ENCODE measurements at regions not wholly inside any gene's neighbourhood (a gene's known extent, or its start where the extent isn't known, plus 50 kb on each side); places are given as distances from the start of the nearest gene placed in this dataset.
"Not testable (repeated sequence)": the region's sequence is repeated elsewhere in the genome, so short reads cannot be mapped to it uniquely, and the experiment has no call there.

GRCh38 chr2:7758073-7758759 lies 841.0 kb downstream of the RNF144A start:
- H3K9ac ChIP-seq (ENCODE audit: low read depth in 1 of 2, low read length in 2 of 2): no peak overlapping the region
- no peaks in the 10 kb centered on the region for H3K36me3 ChIP-seq (ENCODE audit: control insufficient read depth in 2 of 2, insufficient read depth in 2 of 2, low read length in 2 of 2)
- no peak overlapping the region for H3K27ac ChIP-seq (ENCODE audit: low read depth in 2 of 2, low read length in 2 of 2)
- peaks cover 0 to 5% of the 10 kb centered on the region in 2 donors for H3K9me3 ChIP-seq (ENCODE audit: control insufficient read depth in 2 of 2, low read length in 2 of 2)
- H3K27me3 ChIP-seq (ENCODE audit: control insufficient read depth in 2 of 2, insufficient read depth in 2 of 2, low read length in 2 of 2): no peaks in the 10 kb centered on the region
- no peak overlapping the region for H3K4me3 ChIP-seq (ENCODE audit: low read length in 2 of 2)
- no peaks in the 10 kb centered on the region for H3K4me1 ChIP-seq (ENCODE audit: control insufficient read depth in 2 of 2, insufficient read depth in 2 of 2, low read length in 2 of 2)

GRCh38 chr2:7759898-7760297 lies 842.7 kb downstream of the RNF144A start:
- Histone ChIP-seq H3K27ac (ENCODE audit: low read depth in 2 of 2, low read length in 2 of 2) (no peak overlapping the region), H3K4me3 (ENCODE audit: low read length in 2 of 2) (no peak overlapping the region), H3K27me3 (ENCODE audit: control insufficient read depth in 2 of 2, insufficient read depth in 2 of 2, low read length in 2 of 2) (no peaks in the 10 kb centered on the region)

GRCh38 chr2:7763418-7763817 lies 846.2 kb downstream of the RNF144A start:
- H3K4me3 ChIP-seq (ENCODE audit: low read length in 2 of 2); H3K9ac ChIP-seq (ENCODE audit: low read depth in 1 of 2, low read length in 2 of 2); H3K4me1 ChIP-seq (ENCODE audit: control insufficient read depth in 2 of 2, insufficient read depth in 2 of 2, low read length in 2 of 2); H3K27me3 ChIP-seq (ENCODE audit: control insufficient read depth in 2 of 2, insufficient read depth in 2 of 2, low read length in 2 of 2); H3K9me3 ChIP-seq (ENCODE audit: control insufficient read depth in 2 of 2, low read length in 2 of 2); H3K27ac ChIP-seq (ENCODE audit: low read depth in 2 of 2, low read length in 2 of 2); H3K36me3 ChIP-seq (ENCODE audit: control insufficient read depth in 2 of 2, insufficient read depth in 2 of 2, low read length in 2 of 2): not testable (repeated sequence)

More at GRCh38 chr2:7759898-7760297, 842.7 kb downstream of the RNF144A start:
- Histone ChIP-seq H3K9ac (ENCODE audit: low read depth in 1 of 2, low read length in 2 of 2) (no peak overlapping the region), H3K36me3 (ENCODE audit: control insufficient read depth in 2 of 2, insufficient read depth in 2 of 2, low read length in 2 of 2) (no peaks in the 10 kb centered on the region), H3K4me1 (ENCODE audit: control insufficient read depth in 2 of 2, insufficient read depth in 2 of 2, low read length in 2 of 2) (no peaks in the 10 kb centered on the region), H3K9me3 (ENCODE audit: control insufficient read depth in 2 of 2, low read length in 2 of 2) (peaks cover 0 to 5% of the 10 kb centered on the region in 2 donors)

GRCh38 chr2:7765236-7765635 lies 848.0 kb downstream of the RNF144A start:
- H3K27me3 ChIP-seq (ENCODE audit: control insufficient read depth in 2 of 2, insufficient read depth in 2 of 2, low read length in 2 of 2): no peaks in the 10 kb centered on the region

GRCh38 chr2:7766088-7766722 lies 849.0 kb downstream of the RNF144A start:
- Histone ChIP-seq H3K9ac (ENCODE audit: low read depth in 1 of 2, low read length in 2 of 2) (no peak overlapping the region), H3K36me3 (ENCODE audit: control insufficient read depth in 2 of 2, insufficient read depth in 2 of 2, low read length in 2 of 2) (no peaks in the 10 kb centered on the region), H3K4me1 (ENCODE audit: control insufficient read depth in 2 of 2, insufficient read depth in 2 of 2, low read length in 2 of 2) (no peaks in the 10 kb centered on the region), H3K27ac (ENCODE audit: low read depth in 2 of 2, low read length in 2 of 2) (peak overlapping the region in 1 of 2 donors; percentile 3), H3K27me3 (ENCODE audit: control insufficient read depth in 2 of 2, insufficient read depth in 2 of 2, low read length in 2 of 2) (no peaks in the 10 kb centered on the region), H3K9me3 (ENCODE audit: control insufficient read depth in 2 of 2, low read length in 2 of 2) (peaks cover 0 to 5% of the 10 kb centered on the region in 2 donors), H3K4me3 (ENCODE audit: low read length in 2 of 2) (no peak overlapping the region)

More at GRCh38 chr2:7765236-7765635, 848.0 kb downstream of the RNF144A start:
- Histone ChIP-seq H3K4me1 (ENCODE audit: control insufficient read depth in 2 of 2, insufficient read depth in 2 of 2, low read length in 2 of 2) (no peaks in the 10 kb centered on the region), H3K27ac (ENCODE audit: low read depth in 2 of 2, low read length in 2 of 2) (no peak overlapping the region), H3K4me3 (ENCODE audit: low read length in 2 of 2) (no peak overlapping the region), H3K9me3 (ENCODE audit: control insufficient read depth in 2 of 2, low read length in 2 of 2) (peaks cover 0 to 5% of the 10 kb centered on the region in 2 donors), H3K36me3 (ENCODE audit: control insufficient read depth in 2 of 2, insufficient read depth in 2 of 2, low read length in 2 of 2) (no peaks in the 10 kb centered on the region), H3K9ac (ENCODE audit: low read depth in 1 of 2, low read length in 2 of 2) (no peak overlapping the region)

- H3K36me3 ChIP-seq (ENCODE audit: control insufficient read depth in 2 of 2, insufficient read depth in 2 of 2, low read length in 2 of 2): no peaks in the 10 kb centered on the region
- no peak overlapping the region for H3K9ac ChIP-seq (ENCODE audit: low read depth in 1 of 2, low read length in 2 of 2)
- H3K27me3 ChIP-seq (ENCODE audit: control insufficient read depth in 2 of 2, insufficient read depth in 2 of 2, low read length in 2 of 2): no peaks in the 10 kb centered on the region
- H3K4me1 ChIP-seq (ENCODE audit: control insufficient read depth in 2 of 2, insufficient read depth in 2 of 2, low read length in 2 of 2): no peaks in the 10 kb centered on the region
- H3K27ac ChIP-seq (ENCODE audit: low read depth in 2 of 2, low read length in 2 of 2): peak overlapping the region in 1 of 2 donors; percentile 3
- H3K9me3 ChIP-seq (ENCODE audit: control insufficient read depth in 2 of 2, low read length in 2 of 2): peaks cover 0 to 5% of the 10 kb centered on the region in 2 donors
- H3K4me3 ChIP-seq (ENCODE audit: low read length in 2 of 2): no peak overlapping the region
Observed at GRCh38 chr2:7766978-7767565, 849.9 kb downstream of the RNF144A start.

GRCh38 chr2:7767902-7768301 lies 850.7 kb downstream of the RNF144A start:
- Histone ChIP-seq H3K27ac (ENCODE audit: low read depth in 2 of 2, low read length in 2 of 2) (no peak overlapping the region), H3K36me3 (ENCODE audit: control insufficient read depth in 2 of 2, insufficient read depth in 2 of 2, low read length in 2 of 2) (no peaks in the 10 kb centered on the region), H3K9ac (ENCODE audit: low read depth in 1 of 2, low read length in 2 of 2) (no peak overlapping the region), H3K4me3 (ENCODE audit: low read length in 2 of 2) (no peak overlapping the region), H3K9me3 (ENCODE audit: control insufficient read depth in 2 of 2, low read length in 2 of 2) (peaks cover 0 to 5% of the 10 kb centered on the region in 2 donors), H3K4me1 (ENCODE audit: control insufficient read depth in 2 of 2, insufficient read depth in 2 of 2, low read length in 2 of 2) (no peaks in the 10 kb centered on the region), H3K27me3 (ENCODE audit: control insufficient read depth in 2 of 2, insufficient read depth in 2 of 2, low read length in 2 of 2) (no peaks in the 10 kb centered on the region)

GRCh38 chr2:7771781-7772180 lies 854.6 kb downstream of the RNF144A start:
- Histone ChIP-seq H3K9me3 (ENCODE audit: control insufficient read depth in 2 of 2, low read length in 2 of 2) (no peaks in the 10 kb centered on the region), H3K4me1 (ENCODE audit: control insufficient read depth in 2 of 2, insufficient read depth in 2 of 2, low read length in 2 of 2) (no peaks in the 10 kb centered on the region), H3K36me3 (ENCODE audit: control insufficient read depth in 2 of 2, insufficient read depth in 2 of 2, low read length in 2 of 2) (no peaks in the 10 kb centered on the region), H3K27ac (ENCODE audit: low read depth in 2 of 2, low read length in 2 of 2) (no peak overlapping the region), H3K9ac (ENCODE audit: low read depth in 1 of 2, low read length in 2 of 2) (no peak overlapping the region), H3K4me3 (ENCODE audit: low read length in 2 of 2) (no peak overlapping the region), H3K27me3 (ENCODE audit: control insufficient read depth in 2 of 2, insufficient read depth in 2 of 2, low read length in 2 of 2) (no peaks in the 10 kb centered on the region)

GRCh38 chr2:7773362-7774360 lies 856.4 kb downstream of the RNF144A start:
- Histone ChIP-seq H3K9ac (ENCODE audit: low read depth in 1 of 2, low read length in 2 of 2) (no peak overlapping the region), H3K27me3 (ENCODE audit: control insufficient read depth in 2 of 2, insufficient read depth in 2 of 2, low read length in 2 of 2) (peaks cover 0 to 2% of the 10 kb centered on the region in 2 donors), H3K27ac (ENCODE audit: low read depth in 2 of 2, low read length in 2 of 2) (no peak overlapping the region), H3K36me3 (ENCODE audit: control insufficient read depth in 2 of 2, insufficient read depth in 2 of 2, low read length in 2 of 2) (no peaks in the 10 kb centered on the region), H3K4me1 (ENCODE audit: control insufficient read depth in 2 of 2, insufficient read depth in 2 of 2, low read length in 2 of 2) (no peaks in the 10 kb centered on the region), H3K4me3 (ENCODE audit: low read length in 2 of 2) (no peak overlapping the region), H3K9me3 (ENCODE audit: control insufficient read depth in 2 of 2, low read length in 2 of 2) (no peaks in the 10 kb centered on the region)
